ENCODE measurements at regions not wholly inside any gene's neighbourhood (a gene's known extent, or its start where the extent isn't known, plus 50 kb on each side); places are given as distances from the start of the nearest gene placed in this dataset.

DNA sequence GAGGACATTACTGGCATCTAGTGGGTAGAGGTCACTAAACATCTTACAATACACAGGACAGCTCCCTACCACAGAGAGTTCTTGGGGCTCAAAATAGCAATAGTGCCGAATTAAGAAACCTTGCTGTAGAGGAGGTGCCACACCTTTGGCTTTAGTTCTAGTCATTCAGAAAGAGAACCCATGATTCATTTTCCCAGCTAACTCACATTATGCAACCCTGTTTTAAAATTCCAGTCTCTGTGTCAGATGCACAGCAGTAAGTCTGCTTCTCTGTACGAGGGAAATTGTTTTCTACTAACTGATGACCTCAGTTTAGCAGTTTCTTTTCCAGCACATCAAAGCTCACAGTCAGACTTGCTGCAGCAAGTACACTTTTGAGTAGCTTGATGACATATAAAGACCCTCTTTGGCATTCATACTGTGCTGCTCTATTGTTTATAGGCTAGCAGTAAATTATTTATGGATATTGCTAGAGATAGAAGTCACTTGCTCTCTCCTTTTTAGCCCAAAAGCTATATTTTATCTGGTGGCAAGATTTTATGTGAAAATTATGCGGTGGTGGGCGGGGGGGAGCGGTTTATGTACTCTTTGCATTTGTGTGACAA lies 487.8 kb upstream of the MAGEB18 start:
- TF ChIP-seq, protein P1, sequence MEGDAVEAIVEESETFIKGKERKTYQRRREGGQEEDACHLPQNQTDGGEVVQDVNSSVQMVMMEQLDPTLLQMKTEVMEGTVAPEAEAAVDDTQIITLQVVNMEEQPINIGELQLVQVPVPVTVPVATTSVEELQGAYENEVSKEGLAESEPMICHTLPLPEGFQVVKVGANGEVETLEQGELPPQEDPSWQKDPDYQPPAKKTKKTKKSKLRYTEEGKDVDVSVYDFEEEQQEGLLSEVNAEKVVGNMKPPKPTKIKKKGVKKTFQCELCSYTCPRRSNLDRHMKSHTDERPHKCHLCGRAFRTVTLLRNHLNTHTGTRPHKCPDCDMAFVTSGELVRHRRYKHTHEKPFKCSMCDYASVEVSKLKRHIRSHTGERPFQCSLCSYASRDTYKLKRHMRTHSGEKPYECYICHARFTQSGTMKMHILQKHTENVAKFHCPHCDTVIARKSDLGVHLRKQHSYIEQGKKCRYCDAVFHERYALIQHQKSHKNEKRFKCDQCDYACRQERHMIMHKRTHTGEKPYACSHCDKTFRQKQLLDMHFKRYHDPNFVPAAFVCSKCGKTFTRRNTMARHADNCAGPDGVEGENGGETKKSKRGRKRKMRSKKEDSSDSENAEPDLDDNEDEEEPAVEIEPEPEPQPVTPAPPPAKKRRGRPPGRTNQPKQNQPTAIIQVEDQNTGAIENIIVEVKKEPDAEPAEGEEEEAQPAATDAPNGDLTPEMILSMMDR (IDR thresholded peaks at IDR 0.05; ENCODE audit: low read depth, low read length) = no peak
- no peak for TF ChIP-seq POLR2A (IDR thresholded peaks at IDR 0.05; ENCODE audit: extremely low read depth, insufficient read length)
- TF ChIP-seq, protein P2, sequence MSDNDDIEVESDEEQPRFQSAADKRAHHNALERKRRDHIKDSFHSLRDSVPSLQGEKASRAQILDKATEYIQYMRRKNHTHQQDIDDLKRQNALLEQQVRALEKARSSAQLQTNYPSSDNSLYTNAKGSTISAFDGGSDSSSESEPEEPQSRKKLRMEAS (IDR thresholded peaks at IDR 0.05; ENCODE audit: low read depth, low read length) = no peak
